Fibroblast of peridontal ligament (primary cell): ENCODE measurements at regions not wholly inside any gene's neighbourhood (a gene's known extent, or its start where the extent isn't known, plus 50 kb on each side); places are given as distances from the start of the nearest gene placed in this dataset.

Source experiments
- DNase-seq: peaks from one replicate; pipeline ENCODE4 v3.0.0-alpha.2; 2010; ENCODE audit errors: extremely low read depth

DNA sequence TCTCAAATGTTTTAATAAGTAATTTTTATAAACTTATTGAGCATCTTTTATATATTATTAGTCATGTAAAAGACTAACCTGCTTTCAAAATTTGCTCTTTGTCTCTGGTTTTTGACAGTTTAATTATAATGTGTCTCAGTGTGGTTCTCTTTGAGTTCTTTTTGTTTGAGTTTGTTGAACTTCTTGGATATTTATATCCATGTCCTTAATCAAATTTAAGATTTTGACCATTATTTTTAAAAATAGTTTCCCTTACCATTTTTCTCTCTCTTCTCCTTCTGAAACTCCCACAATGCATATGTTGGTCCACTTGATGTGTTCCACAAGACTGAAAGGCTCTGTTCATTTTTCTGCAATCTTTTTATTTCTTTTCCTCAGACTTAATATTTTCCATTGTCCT, 366.1 kb upstream of the GOLIM4 start:
- DNase-seq = no peak

DNA sequence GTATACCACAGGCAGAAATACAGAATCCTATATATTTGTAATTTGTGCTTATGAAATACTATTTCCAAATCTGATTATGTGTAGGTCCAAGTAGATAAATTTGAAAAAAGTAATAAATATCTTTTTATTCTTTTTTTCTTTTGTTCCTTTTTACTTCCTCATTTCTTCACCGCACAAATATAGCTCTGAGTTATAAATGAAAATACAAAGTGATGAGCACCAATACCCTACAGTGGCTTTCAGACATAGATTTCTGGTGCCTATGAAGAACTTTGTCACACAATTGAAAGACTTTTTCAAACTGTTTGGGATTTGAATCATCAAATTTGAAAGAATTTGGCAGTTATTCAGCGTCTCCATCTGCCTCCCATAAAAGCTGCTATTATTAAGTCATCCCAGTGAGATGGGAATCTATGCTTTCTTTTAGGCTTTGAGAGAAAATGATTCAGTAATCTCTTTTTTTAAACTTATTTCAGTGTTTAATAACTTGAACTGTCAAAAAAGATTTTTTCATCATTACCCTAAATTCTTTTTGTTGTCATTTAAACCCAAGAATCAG, 363.6 kb upstream of the GOLIM4 start:
- peak; percentile 7 for DNase-seq

DNA sequence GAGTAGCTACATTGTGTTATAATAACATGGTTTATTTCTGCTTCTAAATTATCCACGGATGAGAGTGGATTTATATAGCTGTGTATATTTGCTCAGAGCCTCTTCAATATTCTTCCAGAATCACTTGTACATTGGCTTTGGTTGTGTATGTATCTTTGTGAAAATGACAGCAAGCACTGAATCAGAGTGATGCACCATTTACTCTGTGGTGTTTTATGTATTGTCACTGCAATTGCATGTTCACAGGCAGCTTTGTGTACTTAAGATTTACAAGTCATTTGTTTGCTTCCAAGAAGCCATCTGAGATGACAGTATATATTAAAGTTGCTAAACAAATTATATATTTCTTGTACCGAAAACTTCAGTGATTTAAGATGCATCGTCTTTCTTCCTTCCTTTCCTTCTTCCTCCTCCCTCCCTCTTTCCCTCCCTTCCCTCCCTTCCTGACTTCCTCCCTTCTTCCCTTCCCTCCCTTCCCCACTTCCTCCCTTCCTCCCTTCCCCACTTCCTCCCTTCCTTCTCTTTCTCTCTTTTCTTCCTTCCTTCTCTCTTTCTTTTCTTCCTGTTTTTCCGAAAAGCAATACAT, 362.3 kb upstream of the GOLIM4 start:
- no peak for DNase-seq

DNA sequence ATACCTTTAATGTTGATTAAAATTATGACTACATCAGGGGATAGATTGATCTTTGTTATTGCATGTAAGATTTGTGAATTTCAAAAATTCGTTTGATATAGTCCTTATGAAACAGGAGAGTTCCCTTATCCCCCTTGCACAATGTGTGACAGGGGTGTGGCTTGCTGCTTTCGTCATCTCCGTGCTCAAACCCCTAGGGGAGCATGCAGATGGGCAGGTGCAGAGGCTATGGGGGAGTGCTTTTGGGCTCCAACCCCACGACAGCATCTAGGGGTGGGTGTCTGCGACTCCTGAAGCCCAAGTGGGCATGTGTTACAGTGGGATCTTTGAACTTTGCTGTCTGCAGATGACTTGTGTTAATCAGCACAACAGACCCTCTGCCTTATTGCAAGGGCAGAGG, 360.1 kb upstream of the GOLIM4 start:
- DNase-seq = no peak

DNA sequence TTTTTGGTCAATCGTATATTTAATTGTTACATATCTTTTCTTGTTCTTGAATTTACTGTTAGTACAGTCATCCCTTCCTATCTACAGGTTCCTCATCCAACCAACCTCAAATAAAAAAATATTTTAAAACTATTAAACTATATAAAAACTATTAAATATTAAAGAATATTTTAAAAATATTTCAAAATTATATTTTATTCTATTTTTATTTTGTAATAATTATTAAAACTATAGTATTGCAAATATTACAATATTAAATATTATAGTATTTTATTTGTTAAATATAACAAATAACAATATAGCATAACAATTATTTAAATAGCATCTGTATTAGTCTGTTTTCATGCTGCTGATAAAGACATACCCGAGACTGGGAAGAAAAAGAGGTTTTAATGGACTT, 357.9 kb upstream of the GOLIM4 start:
- no peak for DNase-seq

DNA sequence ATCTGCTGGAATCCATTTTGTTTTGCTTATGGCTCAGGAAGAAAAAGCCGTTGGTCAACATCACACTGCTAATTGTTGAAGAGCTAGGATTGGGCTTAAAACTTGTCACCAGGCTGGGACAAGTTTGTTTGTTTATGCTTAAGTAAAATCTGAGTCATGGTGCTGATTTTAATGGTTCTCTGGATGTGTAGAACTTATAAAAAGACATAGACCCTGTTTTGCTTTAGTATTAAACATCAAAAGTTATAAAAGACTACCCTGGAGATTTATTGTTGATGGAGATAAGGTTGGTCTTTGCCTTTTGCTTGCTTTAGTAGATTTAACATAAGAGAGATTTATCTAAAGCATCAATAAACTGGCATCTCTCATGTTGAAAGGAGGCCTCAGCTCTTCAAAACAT, 348.2 kb upstream of the GOLIM4 start:
- no peak for DNase-seq

DNA sequence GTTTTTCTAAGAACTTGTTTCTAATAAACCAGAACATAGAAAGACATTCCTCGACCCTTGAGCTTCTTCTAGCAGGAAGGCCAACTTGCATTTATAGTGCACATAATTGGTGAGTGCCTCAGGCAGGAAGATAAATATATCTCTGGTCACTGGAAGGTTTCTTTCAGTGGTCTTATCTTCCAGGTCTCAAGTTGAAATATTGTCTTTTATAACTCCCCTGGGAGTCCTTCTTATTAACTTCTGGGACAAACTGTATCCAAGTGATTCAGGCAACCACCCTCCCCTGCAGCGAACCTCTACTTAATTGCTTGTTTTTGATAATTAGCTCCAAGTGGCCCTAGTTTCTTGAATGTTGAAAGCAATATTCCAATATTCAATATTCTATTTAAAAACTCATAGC, 346.8 kb upstream of the GOLIM4 start:
- no peak for DNase-seq

DNA sequence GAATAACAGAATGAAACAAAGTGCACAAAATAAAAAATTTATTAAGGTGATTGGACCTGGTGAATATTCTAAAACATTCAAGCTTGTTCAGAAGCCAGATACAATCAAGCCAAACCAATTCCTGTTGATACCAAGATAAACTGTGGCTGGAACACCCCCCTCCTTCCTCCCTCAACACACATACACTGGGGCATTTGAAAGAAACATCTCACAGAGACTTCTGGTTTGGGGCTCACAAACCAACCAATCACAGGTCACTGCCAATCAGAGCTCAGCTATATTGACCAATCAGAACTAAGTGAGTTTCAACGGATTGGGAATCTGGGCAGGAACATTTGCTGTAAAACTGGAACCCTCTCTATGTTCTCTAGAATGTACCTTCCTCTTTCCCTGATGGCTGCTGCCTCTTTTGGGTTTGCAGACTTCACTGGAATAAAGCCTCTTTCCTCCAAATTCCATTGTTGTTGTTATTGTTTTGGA, 340.6 kb upstream of the GOLIM4 start:
- DNase-seq = no peak

DNA sequence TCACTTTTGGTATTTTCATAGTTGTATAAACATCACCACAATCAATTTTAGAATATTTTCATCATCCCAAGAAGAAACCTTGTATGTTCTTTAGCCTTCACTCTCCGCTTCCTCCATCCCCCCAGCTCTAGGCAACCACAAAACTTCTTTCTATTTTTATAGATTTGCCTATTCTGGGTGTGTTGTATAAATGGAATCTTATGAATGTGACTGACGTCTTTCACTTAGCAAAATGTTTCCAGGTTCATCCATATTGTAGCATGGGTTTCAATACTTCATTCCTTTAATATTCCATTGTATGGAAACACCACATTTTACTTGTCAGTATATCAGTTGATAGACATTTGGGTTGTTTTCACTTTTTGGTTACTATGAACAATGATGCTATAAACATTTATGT, 335.8 kb upstream of the GOLIM4 start:
- DNase-seq = no peak

DNA sequence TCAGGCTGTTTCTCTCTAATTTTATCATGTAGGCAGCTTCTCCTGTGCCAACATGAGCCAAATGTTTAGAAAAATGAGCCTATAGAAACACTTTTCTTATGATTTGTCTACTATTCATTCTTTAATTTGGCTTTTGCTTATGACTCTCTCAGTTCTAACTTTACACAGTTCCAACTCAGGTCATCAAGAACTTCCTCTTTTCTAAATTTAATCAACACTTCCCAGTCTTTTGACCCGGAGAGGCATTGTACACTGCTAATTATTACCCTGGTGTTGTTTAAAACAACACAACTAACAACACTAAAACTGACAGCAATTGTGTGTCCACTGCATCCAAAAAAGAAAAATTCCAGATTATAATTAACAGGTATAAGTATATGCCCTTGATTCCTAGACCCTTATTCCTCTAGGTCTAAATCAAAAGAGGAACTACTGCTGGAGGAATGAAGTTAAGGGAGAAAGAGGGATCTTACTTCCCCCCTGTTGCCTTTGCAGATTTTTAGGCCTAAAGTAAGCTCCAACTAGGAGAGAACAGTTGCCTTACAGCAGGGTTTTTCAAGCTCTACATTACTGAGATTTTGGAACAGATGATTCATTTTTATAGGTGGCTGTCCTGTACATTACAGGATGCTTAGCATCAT, 332.2 kb upstream of the GOLIM4 start:
- DNase-seq = no peak

DNA sequence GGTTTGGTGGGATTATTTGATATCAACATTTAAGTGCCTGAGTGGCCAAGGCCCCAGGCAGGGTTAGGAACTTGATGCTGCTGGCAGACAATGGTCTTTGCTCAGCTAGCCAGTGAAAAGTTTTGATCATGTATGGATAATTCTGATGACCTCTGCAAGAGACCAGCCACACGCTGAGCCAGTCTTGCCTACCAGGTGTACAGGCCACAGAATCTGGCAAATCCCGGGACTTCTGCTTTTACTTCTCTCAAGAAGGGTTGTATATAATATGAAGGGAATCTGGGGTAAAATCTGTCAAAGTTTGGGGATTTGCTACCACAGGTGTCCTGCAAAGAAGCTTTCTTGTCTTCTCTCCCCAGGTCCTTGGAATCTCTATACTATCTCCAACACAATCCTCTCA, 331.4 kb upstream of the GOLIM4 start:
- no peak for DNase-seq

DNA sequence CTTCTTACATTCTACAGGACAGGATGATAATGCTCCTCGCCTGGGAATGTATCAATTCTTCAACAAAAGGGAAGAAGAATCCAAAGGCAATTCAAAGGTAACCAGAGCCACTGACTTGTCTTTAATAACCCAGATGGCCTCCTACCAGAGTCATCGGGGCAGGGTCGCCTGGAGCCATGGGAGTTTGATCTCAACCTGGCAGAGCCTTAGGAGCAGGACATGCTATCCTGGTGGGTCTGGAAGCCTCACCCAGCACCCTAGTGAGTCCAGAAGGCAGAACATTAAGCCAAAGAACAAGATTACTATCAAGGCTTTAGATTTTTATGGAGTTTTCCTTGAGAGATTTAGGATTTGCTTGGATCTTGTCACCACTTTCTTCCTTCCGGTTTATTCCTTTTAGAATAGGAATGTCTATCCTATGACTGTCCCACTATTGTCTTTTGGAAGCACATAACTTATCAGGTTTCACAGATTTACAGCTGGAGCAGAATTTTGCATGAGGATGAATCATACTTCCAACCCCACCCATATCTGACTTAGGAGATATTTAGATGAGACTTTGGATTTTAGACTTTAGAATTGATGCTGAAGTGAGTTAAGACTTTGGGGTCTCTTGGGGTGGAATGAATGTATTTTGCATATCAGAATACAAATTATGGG, 330.3 kb upstream of the GOLIM4 start:
- peak; percentile 1 for DNase-seq

DNA sequence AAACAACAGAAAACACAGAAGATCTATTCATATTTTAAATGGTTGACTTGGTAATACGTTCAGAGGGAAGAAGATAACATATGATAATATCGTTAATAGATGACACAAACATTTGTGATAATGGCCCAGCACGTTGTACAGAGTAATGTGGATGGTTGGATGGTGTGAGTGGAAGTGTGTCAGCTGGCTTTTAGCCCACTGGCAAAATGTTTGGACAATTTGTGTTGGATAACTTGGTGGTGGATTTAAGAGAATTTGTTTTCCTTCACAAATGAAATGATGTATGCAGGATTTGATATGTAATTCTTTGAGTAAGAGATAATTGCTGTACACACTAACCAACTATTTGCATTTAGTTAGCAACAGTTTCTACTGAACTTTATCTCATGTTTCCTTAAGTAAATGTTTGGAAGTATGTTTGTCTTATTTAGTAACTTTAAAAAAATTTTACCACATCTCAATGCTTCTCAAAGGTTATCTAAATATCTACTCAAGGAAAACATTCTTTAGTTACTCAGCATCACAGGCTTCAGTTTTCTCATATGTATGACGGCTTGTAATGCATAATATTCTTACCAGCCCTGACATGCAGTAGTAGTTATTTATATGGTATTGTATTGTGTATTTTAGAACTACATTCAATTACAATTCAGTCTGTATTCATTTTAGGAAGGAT, 328.5 kb upstream of the GOLIM4 start:
- DNase-seq = peak; percentile 1

DNA sequence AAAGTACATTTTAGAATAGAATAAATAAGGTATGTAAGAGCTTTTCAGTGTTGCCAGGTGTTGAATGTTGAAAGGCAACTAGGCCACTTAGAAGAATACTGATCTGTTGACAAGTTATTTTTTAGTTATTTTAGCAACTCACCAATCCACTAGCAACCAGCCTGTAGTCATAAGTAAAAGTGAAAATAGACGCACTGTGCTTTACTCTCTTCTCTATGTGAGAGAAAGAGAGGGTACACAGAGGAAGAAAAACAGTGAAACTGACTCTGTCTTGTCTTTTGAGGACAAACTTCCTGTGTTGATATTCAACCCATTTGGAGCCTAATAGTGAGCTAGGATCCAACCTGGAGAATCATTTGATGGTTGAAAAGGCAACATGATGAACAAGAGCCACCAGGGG, 327.1 kb upstream of the GOLIM4 start:
- DNase-seq = no peak

DNA sequence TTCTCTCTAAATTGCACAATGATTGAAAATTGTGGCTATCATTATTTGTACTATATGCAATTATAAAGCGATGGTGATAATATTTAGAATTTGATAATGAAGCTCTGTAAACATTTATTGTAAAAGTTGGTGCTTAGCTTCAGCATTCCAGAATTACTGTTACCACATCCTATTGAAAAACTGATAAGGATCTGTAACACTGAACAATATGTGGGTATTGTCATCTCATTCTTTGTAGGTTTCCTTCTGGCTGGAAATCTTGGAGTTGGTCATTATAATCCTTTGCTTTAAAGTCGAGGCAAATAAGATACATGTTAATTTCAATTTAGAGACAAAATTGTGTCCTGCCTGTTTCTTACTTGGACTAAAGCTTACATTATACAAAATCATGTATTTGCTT, 323.4 kb upstream of the GOLIM4 start:
- DNase-seq = no peak

DNA sequence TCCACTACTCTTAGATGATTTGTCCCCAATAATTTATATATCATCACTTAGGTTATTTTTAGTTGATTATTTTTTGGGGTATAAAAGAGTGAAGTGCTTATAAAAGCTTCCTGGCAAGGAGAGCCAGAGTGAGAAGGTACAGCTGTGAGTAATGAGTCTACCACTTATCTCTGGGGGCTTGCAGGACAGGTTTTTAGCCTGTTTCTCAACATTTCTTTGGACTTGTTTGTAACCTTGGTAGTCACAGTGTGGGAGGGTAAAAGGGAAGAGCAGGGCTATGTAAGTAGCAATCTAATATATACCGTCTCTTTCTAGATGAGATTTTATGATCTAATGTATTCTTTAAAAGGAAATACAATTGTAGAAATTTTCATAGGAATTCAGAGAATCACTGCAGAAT, 321.3 kb upstream of the GOLIM4 start:
- no peak for DNase-seq

DNA sequence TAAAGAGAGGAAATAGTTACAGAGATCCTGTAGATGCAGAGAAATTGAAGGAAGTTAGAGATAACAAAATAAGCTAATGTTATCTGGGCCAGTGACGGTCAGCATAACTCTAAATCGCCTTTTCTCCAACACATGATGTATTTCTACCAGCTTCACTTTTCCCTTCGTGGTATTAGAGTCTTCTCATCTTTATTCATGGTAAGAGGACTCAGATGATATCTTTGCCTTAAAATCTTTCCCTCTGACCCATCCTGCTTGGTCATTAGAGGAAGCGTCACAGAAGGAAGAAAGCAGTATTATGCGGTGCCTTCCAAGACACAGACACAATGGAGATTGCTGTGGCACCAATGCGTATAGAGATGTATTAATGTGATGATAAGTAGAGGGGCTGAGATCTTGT, 320.7 kb upstream of the GOLIM4 start:
- DNase-seq = no peak

DNA sequence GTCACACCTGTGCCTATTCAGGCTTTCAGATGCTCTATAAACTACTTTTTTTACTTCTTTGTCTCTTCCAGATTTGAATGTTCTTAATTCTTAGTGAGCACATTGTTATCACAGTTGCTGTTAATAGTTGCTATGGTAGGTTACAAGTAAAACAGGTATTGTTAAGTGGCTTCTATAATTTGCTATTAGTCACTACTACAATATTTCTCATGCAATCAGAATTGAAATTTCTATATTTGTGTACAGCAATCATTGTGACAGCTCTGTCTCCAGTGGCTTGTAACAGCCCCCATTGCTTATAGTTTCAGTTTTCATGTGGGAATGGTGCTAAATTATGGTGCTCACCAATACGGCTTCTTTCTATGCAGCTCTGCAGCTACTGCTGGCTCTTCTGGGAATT, 318.4 kb upstream of the GOLIM4 start:
- DNase-seq = no peak

DNA sequence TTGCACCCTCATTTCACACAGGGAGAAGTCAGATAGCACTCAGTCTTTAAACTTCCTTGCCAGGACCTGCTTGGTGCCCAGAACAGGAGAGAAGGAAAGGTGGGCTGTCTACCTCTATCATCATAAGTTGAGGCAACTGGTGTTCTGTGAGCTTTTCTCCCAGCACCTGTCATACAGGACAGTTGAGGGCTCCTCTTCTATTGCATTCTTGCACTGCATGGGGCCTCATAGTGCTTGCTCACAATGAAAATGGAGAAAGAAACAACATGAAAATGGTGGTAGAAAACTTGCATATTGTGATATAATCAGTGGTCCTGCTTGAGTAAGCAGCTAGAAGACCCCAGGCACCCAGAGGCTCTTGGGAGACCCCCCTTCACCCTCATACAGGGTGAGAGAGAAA, 311.7 kb upstream of the GOLIM4 start:
- DNase-seq = no peak

DNA sequence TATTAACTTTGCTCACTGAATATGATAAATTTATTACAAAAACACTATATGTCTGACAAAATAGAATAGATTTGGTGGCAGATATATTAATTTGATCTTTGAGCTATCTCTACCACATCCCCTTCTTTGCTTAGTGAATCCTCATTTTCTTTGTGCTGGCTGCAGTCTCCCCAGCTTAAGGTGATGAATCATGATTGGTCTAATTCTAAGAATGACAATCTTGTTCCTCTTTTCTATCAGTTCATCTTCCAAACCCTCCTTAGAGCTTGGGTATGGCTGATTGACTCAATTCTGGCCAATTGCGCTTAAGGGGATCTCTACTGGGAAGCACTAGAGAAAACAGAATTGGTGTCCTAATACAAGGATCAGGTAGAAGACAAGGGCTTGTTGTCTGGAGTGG, 309.6 kb upstream of the GOLIM4 start:
- DNase-seq = no peak

DNA sequence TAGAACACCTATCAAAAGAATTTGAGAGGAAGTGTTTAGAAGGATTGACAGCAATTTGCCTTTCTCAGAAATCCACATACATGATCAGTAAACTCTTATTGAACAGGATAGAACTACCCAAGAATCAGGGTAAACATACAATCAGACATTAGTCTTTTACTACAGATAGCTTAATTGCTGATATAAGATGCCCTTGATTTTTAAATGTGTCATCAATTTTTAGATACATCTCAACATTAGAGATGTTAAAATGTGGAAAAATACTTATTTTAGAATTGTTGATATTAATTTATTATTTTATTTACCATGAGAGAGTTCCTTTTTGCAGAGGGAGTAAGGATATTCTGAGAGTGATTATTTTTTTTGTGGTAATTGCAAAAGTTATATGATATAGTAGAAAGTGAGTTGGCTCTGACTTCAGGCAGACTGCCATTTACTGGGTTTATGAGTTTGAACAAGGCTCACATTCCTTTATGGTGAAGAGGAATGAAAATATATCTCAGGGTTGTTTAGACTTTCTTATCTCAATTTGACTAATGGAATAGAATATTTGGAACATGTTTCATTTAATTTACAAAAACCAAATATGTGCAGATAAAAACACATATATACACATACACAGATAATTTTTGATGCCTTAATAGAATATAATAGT, 302.8 kb upstream of the GOLIM4 start:
- DNase-seq = peak; percentile 2

DNA sequence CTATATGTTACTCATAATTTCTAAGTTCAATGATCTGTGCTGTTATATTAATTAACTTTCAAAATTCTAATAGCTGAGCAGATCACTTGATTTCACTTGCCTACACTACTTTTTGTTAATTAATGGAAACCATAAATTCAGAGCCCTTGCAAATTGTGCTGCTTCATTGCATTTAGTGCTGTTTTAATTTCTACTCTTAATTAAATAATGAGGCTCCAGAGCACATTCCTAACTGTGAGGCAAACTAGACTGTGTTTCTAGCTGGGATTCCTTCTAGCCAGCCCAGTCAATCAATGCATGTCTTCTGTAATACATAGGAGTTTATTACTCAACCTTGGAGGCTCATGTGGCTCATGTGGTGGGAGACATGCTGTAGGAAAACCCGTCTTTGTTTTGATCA, 301.1 kb upstream of the GOLIM4 start:
- DNase-seq = no peak
